ENCODE measurements at regions not wholly inside any gene's neighbourhood (a gene's known extent, or its start where the extent isn't known, plus 50 kb on each side); places are given as distances from the start of the nearest gene placed in this dataset.

DNA sequence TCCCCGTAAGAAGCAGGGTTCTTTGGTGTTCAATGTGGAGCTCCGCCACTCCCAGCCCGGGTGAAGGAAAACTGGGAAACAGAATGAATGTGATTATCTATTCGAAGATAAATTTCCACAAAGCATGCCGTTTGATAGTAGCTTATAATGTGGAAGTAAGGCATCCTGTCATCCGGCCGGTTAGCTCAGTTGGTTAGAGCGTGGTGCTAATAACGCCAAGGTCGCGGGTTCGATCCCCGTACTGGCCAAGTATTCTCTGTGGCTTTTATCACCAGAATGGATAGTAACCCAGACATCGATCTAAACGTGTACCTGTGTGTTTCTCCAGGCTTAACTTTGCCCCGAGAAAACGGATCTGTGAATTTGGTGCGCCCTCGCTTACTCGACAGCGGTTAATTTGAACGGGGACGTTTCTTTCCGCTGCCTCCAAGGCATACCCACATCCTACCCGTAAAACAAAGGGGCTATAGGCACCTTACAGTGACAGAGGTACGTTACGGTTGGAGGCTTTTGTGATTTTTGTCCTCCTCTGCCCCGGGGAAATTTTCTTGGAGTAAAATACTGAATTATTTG lies 215.2 kb upstream of the ZNF184 start (continued):
- TF ChIP-seq, protein P1, sequence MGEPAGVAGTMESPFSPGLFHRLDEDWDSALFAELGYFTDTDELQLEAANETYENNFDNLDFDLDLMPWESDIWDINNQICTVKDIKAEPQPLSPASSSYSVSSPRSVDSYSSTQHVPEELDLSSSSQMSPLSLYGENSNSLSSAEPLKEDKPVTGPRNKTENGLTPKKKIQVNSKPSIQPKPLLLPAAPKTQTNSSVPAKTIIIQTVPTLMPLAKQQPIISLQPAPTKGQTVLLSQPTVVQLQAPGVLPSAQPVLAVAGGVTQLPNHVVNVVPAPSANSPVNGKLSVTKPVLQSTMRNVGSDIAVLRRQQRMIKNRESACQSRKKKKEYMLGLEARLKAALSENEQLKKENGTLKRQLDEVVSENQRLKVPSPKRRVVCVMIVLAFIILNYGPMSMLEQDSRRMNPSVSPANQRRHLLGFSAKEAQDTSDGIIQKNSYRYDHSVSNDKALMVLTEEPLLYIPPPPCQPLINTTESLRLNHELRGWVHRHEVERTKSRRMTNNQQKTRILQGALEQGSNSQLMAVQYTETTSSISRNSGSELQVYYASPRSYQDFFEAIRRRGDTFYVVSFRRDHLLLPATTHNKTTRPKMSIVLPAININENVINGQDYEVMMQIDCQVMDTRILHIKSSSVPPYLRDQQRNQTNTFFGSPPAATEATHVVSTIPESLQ (CRISPR knock-in tag; conservative IDR thresholded peaks at IDR 0.05) = 0 out of 2 replicates have a peak, but pooled peaks have one; percentile 83
- TF ChIP-seq ZNF619 (CRISPR knock-in tag; IDR thresholded peaks at IDR 0.05) (no peak), DNMT1 (CRISPR knock-in tag; IDR thresholded peaks at IDR 0.05) (0 out of 2 replicates have a peak, but pooled peaks have one; percentile 27), ZNF33B (CRISPR knock-in tag; IDR thresholded peaks at IDR 0.05) (no peak), DBP (CRISPR knock-in tag; IDR thresholded peaks at IDR 0.05; ENCODE audit: not compliant biosample characterization) (no peak), SALL1 (CRISPR knock-in tag; IDR thresholded peaks at IDR 0.05) (peak; percentile 80), ZSCAN20 (CRISPR knock-in tag; IDR thresholded peaks at IDR 0.05; ENCODE audit: borderline replicate concordance) (0 out of 2 replicates have a peak, but pooled peaks have one; percentile 90), ZSCAN30 (CRISPR knock-in tag; IDR thresholded peaks at IDR 0.05) (peak; percentile 81; the same call in 1 of the 2 replicates), AGO1 (IDR thresholded peaks at IDR 0.05; ENCODE audit: low read depth, low read length, poor library complexity, severe bottlenecking) (no peak), ZNF142 (CRISPR knock-in tag; IDR thresholded peaks at IDR 0.05) (peak; percentile 88), CBFB (CRISPR knock-in tag; IDR thresholded peaks at IDR 0.05) (no peak), KMT2B (CRISPR knock-in tag; IDR thresholded peaks at IDR 0.05) (peak; percentile 38; the same call in 1 of the 2 replicates), PCBP2 (optimal IDR thresholded peaks at IDR 0.05; ENCODE audit: low read depth, low read length, poor library complexity, severe bottlenecking) (no peak), SAP130 (CRISPR knock-in tag; IDR thresholded peaks at IDR 0.05; ENCODE audit: low read depth) (peak; percentile 83), ZNF335 (CRISPR knock-in tag; IDR thresholded peaks at IDR 0.05) (peak; percentile 60; the same call in 1 of the 2 replicates), IRF2 (CRISPR knock-in tag; IDR thresholded peaks at IDR 0.05) (peak; percentile 96), ZNF709 (CRISPR knock-in tag; IDR thresholded peaks at IDR 0.05) (no peak)
- TF ChIP-seq, protein P2, sequence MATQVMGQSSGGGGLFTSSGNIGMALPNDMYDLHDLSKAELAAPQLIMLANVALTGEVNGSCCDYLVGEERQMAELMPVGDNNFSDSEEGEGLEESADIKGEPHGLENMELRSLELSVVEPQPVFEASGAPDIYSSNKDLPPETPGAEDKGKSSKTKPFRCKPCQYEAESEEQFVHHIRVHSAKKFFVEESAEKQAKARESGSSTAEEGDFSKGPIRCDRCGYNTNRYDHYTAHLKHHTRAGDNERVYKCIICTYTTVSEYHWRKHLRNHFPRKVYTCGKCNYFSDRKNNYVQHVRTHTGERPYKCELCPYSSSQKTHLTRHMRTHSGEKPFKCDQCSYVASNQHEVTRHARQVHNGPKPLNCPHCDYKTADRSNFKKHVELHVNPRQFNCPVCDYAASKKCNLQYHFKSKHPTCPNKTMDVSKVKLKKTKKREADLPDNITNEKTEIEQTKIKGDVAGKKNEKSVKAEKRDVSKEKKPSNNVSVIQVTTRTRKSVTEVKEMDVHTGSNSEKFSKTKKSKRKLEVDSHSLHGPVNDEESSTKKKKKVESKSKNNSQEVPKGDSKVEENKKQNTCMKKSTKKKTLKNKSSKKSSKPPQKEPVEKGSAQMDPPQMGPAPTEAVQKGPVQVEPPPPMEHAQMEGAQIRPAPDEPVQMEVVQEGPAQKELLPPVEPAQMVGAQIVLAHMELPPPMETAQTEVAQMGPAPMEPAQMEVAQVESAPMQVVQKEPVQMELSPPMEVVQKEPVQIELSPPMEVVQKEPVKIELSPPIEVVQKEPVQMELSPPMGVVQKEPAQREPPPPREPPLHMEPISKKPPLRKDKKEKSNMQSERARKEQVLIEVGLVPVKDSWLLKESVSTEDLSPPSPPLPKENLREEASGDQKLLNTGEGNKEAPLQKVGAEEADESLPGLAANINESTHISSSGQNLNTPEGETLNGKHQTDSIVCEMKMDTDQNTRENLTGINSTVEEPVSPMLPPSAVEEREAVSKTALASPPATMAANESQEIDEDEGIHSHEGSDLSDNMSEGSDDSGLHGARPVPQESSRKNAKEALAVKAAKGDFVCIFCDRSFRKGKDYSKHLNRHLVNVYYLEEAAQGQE (IDR thresholded peaks at IDR 0.05; ENCODE audit: borderline replicate concordance in 1 of 2, low read depth in 1 of 2, low read length in 2 of 2) = no peak; a peak in 1 of 4 replicates

All from HepG2 (cell line).